HCT116 (cell line): ENCODE measurements at regions not wholly inside any gene's neighbourhood (a gene's known extent, or its start where the extent isn't known, plus 50 kb on each side); places are given as distances from the start of the nearest gene placed in this dataset.

Experiments
- ATAC-seq: fragments of 200-7000 bp; cut with Tn5 transposase; 2 replicates; pipeline ENCODE4 v1.9.1; 2020; ENCODE audit warnings: mild to moderate bottlenecking, moderate library complexity
- BruUV-seq: library from RNA; stranded (reverse); fragments of 400-500 nt; replicated peaks from 2 replicates; lab custom pipeline; 2021; lab: Mats Ljungman, UMichigan
- CTCF ChIA-PET: fragments of 300-600 bp; sonication (Branson Sonifier 250); formaldehyde crosslinking; loops from one replicate; lab custom pipeline; 2021; ENCODE audit warnings: antibody characterized with exemption; lab: Charles Lee
- POLR2A ChIA-PET: fragments of 300-600, 350-600 bp; sonication (Branson Sonifier 250); formaldehyde crosslinking; loops from one replicate; lab custom pipeline; 2021; ENCODE audit warnings: antibody characterized with exemption; lab: Charles Lee
- RAD21 ChIA-PET, 2 experiments: fragments of 300-600 bp; sonication (Branson Sonifier 250); formaldehyde crosslinking; loops; one replicate each; lab custom pipeline; 2023; ENCODE audit warnings: low total read pairs in 2 of 2; ENCODE audit not compliant: uncharacterized antibody in 2 of 2, unreplicated experiment in 2 of 2, low non-redundant PET in 1 of 2; lab: Charles Lee
- DNase-seq: peaks from one replicate; pipeline ENCODE4 v3.0.0-alpha.2; 2010; ENCODE audit warnings: low read depth, low spot score
- H2AFZ ChIP-seq: fragments of 200-600 bp; shearing (Covaris generic), sonication (generic); 2 replicates; pipeline ENCODE4 v1.6.1; 2017; ENCODE audit warnings: low read depth, mixed run types, mixed read lengths, antibody characterized with exemption, low read length; ENCODE audit not compliant: poor library complexity, severe bottlenecking
- H3K27ac ChIP-seq: 2 replicates; pipeline ENCODE4 v1.5.1; 2012; ENCODE audit warnings: low read depth, low read length
- H3K27me3 ChIP-seq: fragments of 200-600 bp; sonication (generic); 2 replicates; pipeline ENCODE4 v1.6.1; 2016; ENCODE audit warnings: mixed run types, low read length, mixed read lengths; ENCODE audit not compliant: insufficient read depth
- H3K36me3 ChIP-seq, 2 experiments: fragments of 200-500 bp in 1 of 2; fragments of 200-600 bp in 1 of 2; sonication (Bioruptor generic) in 1 of 2; sonication (generic) in 1 of 2; 2 replicates each; pipeline versions ENCODE4 v1.5.1 to v1.6.1; 2014 to 2016; ENCODE audit warnings: low read length in 2 of 2, inconsistent platforms in 1 of 2, mixed read lengths in 1 of 2, mixed run types in 1 of 2; ENCODE audit not compliant: insufficient read depth in 2 of 2, control insufficient read depth in 1 of 2
- H3K4me1 ChIP-seq, 2 experiments: fragments of 200-600 bp in 1 of 2; sonication (generic) in 1 of 2; 2 replicates each; pipeline versions ENCODE4 v1.5.1 to v1.6.1; 2012 to 2017; ENCODE audit warnings: low read length in 2 of 2, inconsistent platforms in 1 of 2, mild to moderate bottlenecking in 1 of 2, mixed read lengths in 1 of 2, mixed run types in 1 of 2, moderate library complexity in 1 of 2; ENCODE audit not compliant: insufficient read depth in 2 of 2, control insufficient read depth in 1 of 2
- H3K4me2 ChIP-seq: fragments of 200-600 bp; sonication (generic); 2 replicates; pipeline ENCODE4 v1.6.1; 2017; ENCODE audit warnings: mixed run types, low read length, mixed read lengths
- H3K4me3 ChIP-seq, 2 experiments: fragments of 200-600 bp in 1 of 2; sonication (generic) in 1 of 2; replicated peaks in 1 of 2; 2 replicates each; pipeline ENCODE4 v1.5.1; 2011 to 2016; ENCODE audit warnings: low read length in 2 of 2, control low read depth in 1 of 2, low read depth in 1 of 2, mild to moderate bottlenecking in 1 of 2, mixed read lengths in 1 of 2, mixed run types in 1 of 2
- H3K79me2 ChIP-seq: fragments of 200-600 bp; sonication (generic); 2 replicates; pipeline ENCODE4 v1.6.1; 2017; ENCODE audit warnings: mild to moderate bottlenecking, mixed run types, low read length, moderate library complexity, mixed read lengths; ENCODE audit not compliant: insufficient read depth
- H3K9ac ChIP-seq: fragments of 200-600 bp; sonication (generic); 2 replicates; pipeline ENCODE4 v1.6.1; 2016; ENCODE audit warnings: low read length, mixed read lengths
- H3K9me2 ChIP-seq: fragments of 200-600 bp; sonication (generic), shearing (Covaris generic); 2 replicates; pipeline ENCODE4 v1.6.1; 2017; ENCODE audit warnings: mixed run types, mild to moderate bottlenecking, moderate library complexity; ENCODE audit not compliant: insufficient read depth
- H3K9me3 ChIP-seq, 2 experiments: fragments of 200-500 bp in 1 of 2; fragments of 200-600 bp in 1 of 2; sonication (Bioruptor generic) in 1 of 2; sonication (generic) in 1 of 2; 2 replicates each; pipeline ENCODE4 v1.6.1; 2014 to 2017; ENCODE audit warnings: low read length in 2 of 2, mixed read lengths in 2 of 2, inconsistent platforms in 1 of 2, low read depth in 1 of 2, mild to moderate bottlenecking in 1 of 2, mixed run types in 1 of 2, moderate library complexity in 1 of 2; ENCODE audit not compliant: control insufficient read depth in 1 of 2, insufficient read depth in 1 of 2
- H4K20me1 ChIP-seq: fragments of 200-600 bp; sonication (generic), shearing (Covaris generic); 2 replicates; pipeline ENCODE4 v1.6.1; 2017; ENCODE audit warnings: mixed run types, mild to moderate bottlenecking, moderate library complexity; ENCODE audit not compliant: insufficient read depth
- CBX3 ChIP-seq: IDR thresholded peaks from 2 replicates; pipeline ENCODE4 v1.6.1; 2012; ENCODE audit warnings: low read depth
- CEBPB ChIP-seq: IDR thresholded peaks from 2 replicates; pipeline ENCODE4 v1.6.1; 2012; ENCODE audit warnings: low read depth
- EGR1 ChIP-seq: IDR thresholded peaks from 2 replicates; pipeline ENCODE4 v1.6.1; 2012; ENCODE audit warnings: low read depth
- EZH2 ChIP-seq: fragments of 200-600 bp; sonication (generic); IDR thresholded peaks from 2 replicates; pipeline ENCODE4 v1.6.1; 2017; ENCODE audit warnings: antibody characterized with exemption, mixed run types
- EZH2phosphoT487 ChIP-seq: fragments of 200-600 bp; IDR thresholded peaks from 2 replicates; pipeline ENCODE4 v1.6.1; 2018; ENCODE audit warnings: antibody characterized with exemption, borderline replicate concordance
- FOSL1 ChIP-seq: IDR thresholded peaks from 2 replicates; pipeline ENCODE4 v1.6.1; 2012; ENCODE audit warnings: low read depth
- JUND ChIP-seq: IDR thresholded peaks from 2 replicates; pipeline ENCODE4 v1.6.1; 2012
- POLR2A ChIP-seq: IDR thresholded peaks from 2 replicates; pipeline ENCODE4 v1.7.0; 2011; ENCODE audit warnings: borderline replicate concordance; ENCODE audit not compliant: insufficient read depth, insufficient read length; ENCODE audit errors: extremely low read depth
- POLR2AphosphoS5 ChIP-seq: IDR thresholded peaks from 2 replicates; pipeline ENCODE4 v1.6.1; 2011; ENCODE audit warnings: mild to moderate bottlenecking, low read depth, low read length, moderate library complexity
- SIN3A ChIP-seq: IDR thresholded peaks from 2 replicates; pipeline ENCODE4 v1.6.1; 2012; ENCODE audit warnings: low read depth
- SRF ChIP-seq: IDR thresholded peaks from 2 replicates; pipeline ENCODE4 v1.6.1; 2012; ENCODE audit warnings: low read depth
- ZFX ChIP-seq: fragments of 450-650 bp; IDR thresholded peaks from 2 replicates; pipeline ENCODE4 v1.6.1; 2017
- intact Hi-C: fragments of 100-400 bp; cut with micrococcal nuclease; formaldehyde crosslinking; loops from 2 replicates; pipeline ENCODE4 v1.10.0; 2022
- TF ChIP-seq, protein P1 (sequence below), 3 experiments: fragments of 200-600 bp in 1 of 3; sonication (generic) in 1 of 3; IDR thresholded peaks in 2 of 3; conservative IDR thresholded peaks in 1 of 3; 2 replicates each; pipeline ENCODE4 v1.5.1; 2012 to 2017; ENCODE audit warnings: low read depth in 2 of 3, low read length in 2 of 3, antibody characterized with exemption in 1 of 3, borderline replicate concordance in 1 of 3, control low read depth in 1 of 3, mild to moderate bottlenecking in 1 of 3, mixed read lengths in 1 of 3, mixed run types in 1 of 3, moderate library complexity in 1 of 3; ENCODE audit not compliant: insufficient read depth in 1 of 3

DNA sequence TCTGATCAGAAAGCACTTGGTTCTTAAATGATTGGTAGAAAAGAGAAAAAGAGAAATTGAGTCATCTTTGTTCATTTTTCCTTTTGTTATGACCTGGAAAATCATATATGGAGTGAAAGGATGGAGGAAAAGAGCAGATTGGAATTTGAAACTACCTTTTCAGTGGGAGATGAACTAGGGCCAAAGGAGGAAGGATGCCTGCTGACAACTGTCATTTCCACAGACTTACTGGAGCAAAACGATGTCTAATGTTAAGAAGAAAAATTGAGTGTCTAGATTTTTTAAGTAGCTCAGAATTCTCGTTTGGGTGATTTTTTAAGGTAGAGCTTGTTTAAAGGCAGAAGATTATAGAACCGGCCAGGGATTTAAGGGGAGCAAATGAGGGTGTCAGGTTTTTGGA is 144.6 kb upstream of the KCNIP4 start:
- no peak overlapping the region for H3K4me2 ChIP-seq
- no peak overlapping the region for H3K4me3 ChIP-seq
- H4K20me1 ChIP-seq: no peaks in the 10 kb centered on the region
- no peaks in the 10 kb centered on the region for H3K27me3 ChIP-seq
- ATAC-seq: no peak
- TF ChIP-seq, protein P1, sequence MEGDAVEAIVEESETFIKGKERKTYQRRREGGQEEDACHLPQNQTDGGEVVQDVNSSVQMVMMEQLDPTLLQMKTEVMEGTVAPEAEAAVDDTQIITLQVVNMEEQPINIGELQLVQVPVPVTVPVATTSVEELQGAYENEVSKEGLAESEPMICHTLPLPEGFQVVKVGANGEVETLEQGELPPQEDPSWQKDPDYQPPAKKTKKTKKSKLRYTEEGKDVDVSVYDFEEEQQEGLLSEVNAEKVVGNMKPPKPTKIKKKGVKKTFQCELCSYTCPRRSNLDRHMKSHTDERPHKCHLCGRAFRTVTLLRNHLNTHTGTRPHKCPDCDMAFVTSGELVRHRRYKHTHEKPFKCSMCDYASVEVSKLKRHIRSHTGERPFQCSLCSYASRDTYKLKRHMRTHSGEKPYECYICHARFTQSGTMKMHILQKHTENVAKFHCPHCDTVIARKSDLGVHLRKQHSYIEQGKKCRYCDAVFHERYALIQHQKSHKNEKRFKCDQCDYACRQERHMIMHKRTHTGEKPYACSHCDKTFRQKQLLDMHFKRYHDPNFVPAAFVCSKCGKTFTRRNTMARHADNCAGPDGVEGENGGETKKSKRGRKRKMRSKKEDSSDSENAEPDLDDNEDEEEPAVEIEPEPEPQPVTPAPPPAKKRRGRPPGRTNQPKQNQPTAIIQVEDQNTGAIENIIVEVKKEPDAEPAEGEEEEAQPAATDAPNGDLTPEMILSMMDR (IDR thresholded peaks at IDR 0.05 in 2 of 3, conservative IDR thresholded peaks at IDR 0.05 in 1 of 3; ENCODE audit: borderline replicate concordance in 1 of 3, insufficient read depth in 1 of 3, low read depth in 2 of 3, low read length in 2 of 3): no peak
- TF ChIP-seq CEBPB (no peak), EGR1 (no peak), POLR2AphosphoS5 (no peak), EZH2phosphoT487 (no peak), POLR2A (no peak), JUND (no peak), FOSL1 (no peak), EZH2 (no peak), SRF (no peak), ZFX (no peak), SIN3A (no peak), CBX3 (no peak)
- ChIA-PET POLR2A (no interaction called here), RAD21 (no interaction called here), CTCF (no interaction called here)
- H3K9me3 ChIP-seq: no peaks in the 10 kb centered on the region; a peak in 1 of 4 replicates
- no peaks in the 10 kb centered on the region for H3K4me1 ChIP-seq
- no peaks in the 10 kb centered on the region for H3K36me3 ChIP-seq
- no peak overlapping the region for H2AFZ ChIP-seq
- no peak overlapping the region for H3K9ac ChIP-seq
- no peak overlapping the region for H3K27ac ChIP-seq
- no peaks in the 10 kb centered on the region for H3K9me2 ChIP-seq
- intact Hi-C loops: no loop called here
- no TSS peak for BruUV-seq
- DNase-seq: no peak
- H3K79me2 ChIP-seq: no peaks in the 10 kb centered on the region
